ENCODE measurements at regions not wholly inside any gene's neighbourhood (a gene's known extent, or its start where the extent isn't known, plus 50 kb on each side); places are given as distances from the start of the nearest gene placed in this dataset.

GRCh38 chr12:19654650-19655376 is 215.5 kb downstream of the AEBP2 start:
- Histone ChIP-seq H4K20me1 (ENCODE audit: control insufficient read depth, extremely low read depth, insufficient read depth, low read length) (no peaks in the 10 kb centered on the region), H3K4me3 (replicated peaks in 1 of 4; ENCODE audit: control extremely low read depth in 1 of 4, insufficient read depth in 1 of 4, low read depth in 3 of 4, low read length in 4 of 4) (no peak overlapping the region), H2AFZ (ENCODE audit: low read length) (no peak overlapping the region), H3K4me2 (ENCODE audit: extremely low read depth, insufficient read depth, low read length) (peak overlapping the region; percentile 23), H3K79me2 (ENCODE audit: control insufficient read depth, insufficient read depth, low read length) (no peaks in the 10 kb centered on the region), H3K27ac (ENCODE audit: insufficient read depth, low read length) (peak overlapping the region; percentile 44), H3K9ac (ENCODE audit: insufficient read depth, low read length) (no peak overlapping the region), H3K4me1 (ENCODE audit: control insufficient read depth, extremely low read depth, insufficient read depth, low read length) (peaks cover 5% of the 10 kb centered on the region), H3K9me3 (ENCODE audit: control insufficient read depth, insufficient read depth, low read depth, low read length) (no peaks in the 10 kb centered on the region), H3K36me3 (ENCODE audit: control insufficient read depth, insufficient read depth, low read length) (no peaks in the 10 kb centered on the region), H3K27me3 (ENCODE audit: control insufficient read depth, insufficient read depth, low read length) (no peaks in the 10 kb centered on the region)
- TF ChIP-seq EZH2 (IDR thresholded peaks at IDR 0.05; ENCODE audit: low read length, missing control alignments) (no peak), CTCF (conservative IDR thresholded peaks at IDR 0.05 in 1 of 2, IDR thresholded peaks at IDR 0.05 in 1 of 2; ENCODE audit: low read depth in 1 of 2, low read length in 2 of 2) (no peak)
- DNase-seq (ENCODE audit: low read depth in 2 of 2): peak; percentile 57 to 73

- H3K9ac ChIP-seq (ENCODE audit: insufficient read depth, low read length): no peak overlapping the region
- peak overlapping the region; percentile 23 for H3K4me2 ChIP-seq (ENCODE audit: extremely low read depth, insufficient read depth, low read length)
- DNase-seq (ENCODE audit: low read depth in 2 of 2): peak; percentile 10 to 17
Measured at GRCh38 chr12:19657118-19657731, 217.9 kb downstream of the AEBP2 start.

More at GRCh38 chr12:19657118-19657731, 217.9 kb downstream of the AEBP2 start:
- H2AFZ ChIP-seq (ENCODE audit: low read length): no peak overlapping the region
- no peaks in the 10 kb centered on the region for H3K9me3 ChIP-seq (ENCODE audit: control insufficient read depth, insufficient read depth, low read depth, low read length)
- H3K4me1 ChIP-seq (ENCODE audit: control insufficient read depth, extremely low read depth, insufficient read depth, low read length): peaks cover 5% of the 10 kb centered on the region
- no peaks in the 10 kb centered on the region for H3K27me3 ChIP-seq (ENCODE audit: control insufficient read depth, insufficient read depth, low read length)
- no peak overlapping the region for H3K4me3 ChIP-seq (replicated peaks in 1 of 4; ENCODE audit: control extremely low read depth in 1 of 4, insufficient read depth in 1 of 4, low read depth in 3 of 4, low read length in 4 of 4)
- no peaks in the 10 kb centered on the region for H3K36me3 ChIP-seq (ENCODE audit: control insufficient read depth, insufficient read depth, low read length)
- TF ChIP-seq EZH2 (IDR thresholded peaks at IDR 0.05; ENCODE audit: low read length, missing control alignments) (no peak), CTCF (conservative IDR thresholded peaks at IDR 0.05 in 1 of 2, IDR thresholded peaks at IDR 0.05 in 1 of 2; ENCODE audit: low read depth in 1 of 2, low read length in 2 of 2) (no peak)
- H3K27ac ChIP-seq (ENCODE audit: insufficient read depth, low read length): no peak overlapping the region
- no peaks in the 10 kb centered on the region for H3K79me2 ChIP-seq (ENCODE audit: control insufficient read depth, insufficient read depth, low read length)
- H4K20me1 ChIP-seq (ENCODE audit: control insufficient read depth, extremely low read depth, insufficient read depth, low read length): no peaks in the 10 kb centered on the region

Measured in fibroblast of lung (primary cell).